ENCODE measurements at regions not wholly inside any gene's neighbourhood (a gene's known extent, or its start where the extent isn't known, plus 50 kb on each side); places are given as distances from the start of the nearest gene placed in this dataset.
"Not testable (repeated sequence)": the region's sequence is repeated elsewhere in the genome, so short reads cannot be mapped to it uniquely, and the experiment has no call there.

DNA sequence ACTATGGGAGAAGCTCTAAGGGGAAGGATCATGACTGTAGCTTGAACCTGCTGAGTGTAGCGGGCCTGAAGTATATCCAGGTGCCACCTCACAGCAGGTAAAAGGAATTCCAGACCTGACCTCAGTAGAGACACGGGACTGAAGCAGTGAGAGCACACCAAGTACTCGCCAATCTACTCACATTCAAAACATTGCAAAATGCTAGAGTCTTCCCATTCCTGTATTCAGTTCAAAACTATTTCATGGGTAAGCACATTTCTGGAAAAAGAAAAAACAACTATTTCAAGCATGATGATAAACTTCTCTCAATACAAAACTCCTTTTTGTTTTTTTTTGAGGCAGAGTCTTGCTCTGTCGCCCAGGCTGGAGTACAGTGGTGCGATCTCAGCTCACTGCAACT is 121.9 kb upstream of the AUTS2 start:
- DNase-seq (ENCODE audit: low spot score), result no peak

DNA sequence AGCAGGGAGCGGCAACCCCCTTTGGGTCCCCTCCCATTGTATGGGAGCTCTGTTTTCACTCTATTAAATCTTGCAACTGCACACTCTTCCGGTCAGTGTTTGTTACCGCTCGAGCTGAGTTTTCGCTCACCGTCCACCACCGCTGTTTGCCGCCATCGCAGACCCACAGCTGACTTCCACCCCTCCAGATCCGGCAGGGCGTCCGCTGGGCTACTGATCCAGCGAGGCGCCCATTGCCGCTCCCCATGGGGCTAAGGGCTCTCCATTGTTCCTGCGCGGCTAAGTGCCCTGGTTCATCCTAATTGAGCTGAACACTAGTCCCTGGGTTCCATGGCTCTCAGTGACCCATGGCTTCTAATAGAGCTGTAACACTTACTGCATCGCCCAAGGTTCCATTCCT is 115.6 kb upstream of the AUTS2 start:
- DNase-seq (ENCODE audit: low spot score), result no peak

DNA sequence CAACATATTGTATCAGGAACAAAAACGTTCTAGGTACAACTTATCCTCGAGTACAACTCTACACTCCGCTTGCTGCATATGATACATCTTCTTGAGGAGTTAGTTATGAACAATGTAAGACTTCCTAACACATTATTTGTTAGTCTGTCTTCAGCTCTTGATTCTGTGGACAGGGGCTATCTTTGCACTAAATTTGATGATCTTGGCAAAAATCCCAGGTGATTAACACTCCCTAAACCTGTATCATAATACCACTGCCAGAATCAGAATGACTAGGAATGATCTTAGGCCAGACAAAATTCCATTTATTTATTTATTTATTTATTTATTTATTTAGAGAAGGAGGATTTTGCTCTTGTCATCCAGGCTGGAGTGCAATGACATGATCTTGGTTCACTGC is 108.7 kb upstream of the AUTS2 start:
- DNase-seq (ENCODE audit: low spot score), result no peak

DNA sequence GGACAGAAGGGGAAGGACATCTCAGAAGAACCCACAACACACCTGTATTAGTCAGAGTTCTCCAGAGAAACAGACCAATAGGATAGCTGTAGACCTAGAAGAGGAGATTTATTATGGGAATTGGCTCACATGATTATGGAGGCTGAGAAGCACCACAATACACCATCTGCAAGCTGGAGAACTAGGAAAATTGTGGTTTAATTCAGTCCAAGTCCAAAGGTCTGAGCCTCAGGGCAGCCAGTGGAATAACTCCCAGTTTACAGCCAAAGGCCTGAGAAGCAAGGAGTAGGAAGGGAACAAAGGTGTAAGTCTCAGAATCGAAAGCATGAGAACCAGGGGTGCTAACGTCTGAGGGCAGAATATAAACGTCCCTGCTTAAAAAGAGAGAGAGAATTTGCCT is 99.6 kb upstream of the AUTS2 start:
- no peak for DNase-seq (ENCODE audit: low spot score)

DNA sequence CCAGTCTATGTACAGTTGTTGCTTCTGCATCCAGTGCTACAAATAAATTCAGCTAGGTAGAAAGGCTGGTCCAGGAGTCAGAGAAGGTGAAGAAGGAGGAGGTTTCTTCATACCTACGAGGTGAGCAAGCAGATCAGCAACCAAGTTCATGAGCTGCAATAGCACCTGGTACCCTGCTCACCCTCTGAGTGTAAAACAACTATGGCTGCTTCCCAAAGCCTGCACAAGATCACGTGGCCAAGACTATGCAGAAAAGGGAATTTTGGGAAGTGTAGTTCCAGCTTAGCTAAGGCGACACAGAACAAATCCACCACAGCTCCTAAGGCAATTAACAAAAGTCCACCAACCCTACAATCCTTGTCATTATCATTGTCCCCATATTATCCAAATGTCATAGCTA is 95.9 kb upstream of the AUTS2 start:
- DNase-seq (ENCODE audit: low spot score), result no peak

DNA sequence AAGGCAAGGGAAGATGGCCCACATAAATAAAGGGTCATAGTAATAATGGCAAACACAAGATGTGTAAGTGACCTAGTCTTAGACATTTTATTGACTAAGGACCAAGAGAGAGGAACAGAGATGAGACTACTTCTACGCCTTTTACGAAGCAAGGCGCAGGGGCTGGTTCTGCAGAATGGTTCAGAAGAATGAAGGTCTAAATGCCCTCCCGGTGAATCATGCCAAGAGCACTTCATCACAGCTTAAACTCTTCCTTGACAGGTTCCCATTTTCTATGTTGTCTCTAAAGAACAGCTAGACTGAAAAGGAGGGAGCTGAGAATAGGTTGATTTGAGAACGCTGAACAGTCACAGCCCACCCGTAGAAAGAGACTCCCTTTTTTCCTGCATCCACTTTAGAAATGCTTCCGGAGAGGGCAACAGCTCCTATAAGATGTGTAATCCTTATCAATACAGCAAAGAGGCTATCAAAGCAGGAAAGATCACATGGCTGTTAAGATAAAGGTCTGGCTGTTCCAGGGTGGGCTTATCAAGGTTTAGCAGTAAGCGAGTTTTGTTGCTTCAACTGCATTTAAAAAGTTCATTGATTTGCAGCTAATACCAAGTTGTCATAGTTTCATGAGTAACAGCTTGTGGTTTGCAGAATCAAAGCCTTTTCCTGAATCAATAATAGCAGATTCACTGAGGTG is 93.4 kb upstream of the AUTS2 start:
- DNase-seq (ENCODE audit: low spot score), result no peak

DNA sequence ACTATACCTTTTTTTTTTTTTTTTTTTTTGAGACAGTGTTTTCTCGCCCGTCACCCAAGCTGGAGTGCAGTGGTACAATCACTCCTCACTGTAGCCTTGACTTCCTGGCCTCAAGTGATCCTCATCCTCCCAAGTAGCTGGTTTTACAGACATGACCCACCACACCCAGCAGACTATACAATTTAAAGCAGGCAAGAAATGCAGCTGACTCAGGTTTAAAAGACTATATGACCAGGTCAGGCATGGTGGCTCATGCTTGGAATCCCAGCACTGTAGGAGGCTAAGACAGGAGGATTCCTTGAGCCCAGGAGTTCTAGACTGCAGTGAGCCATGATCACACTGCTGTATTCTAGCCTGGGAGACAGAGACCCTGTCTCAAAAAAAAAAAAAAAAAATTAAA is 89.5 kb upstream of the AUTS2 start:
- no peak for DNase-seq (ENCODE audit: low spot score)

DNA sequence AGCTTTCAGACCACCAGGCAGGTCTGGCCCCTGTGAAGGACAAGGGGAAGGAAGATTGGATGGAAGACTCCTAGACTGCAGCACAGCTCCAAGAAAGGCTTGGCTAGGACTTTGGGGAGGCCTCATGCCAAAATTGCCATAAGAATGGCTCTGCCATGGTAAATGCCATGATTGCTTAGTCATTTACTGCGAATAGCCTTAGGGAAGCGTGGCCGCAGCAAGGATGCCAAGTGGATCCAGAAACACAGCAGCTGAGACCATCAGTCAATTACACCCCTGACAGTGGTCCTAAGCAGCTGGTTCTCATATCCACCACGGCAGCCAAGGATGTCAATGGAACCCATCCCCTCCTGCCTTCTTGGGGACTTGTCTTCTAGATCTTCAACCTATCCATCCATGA is 88.2 kb upstream of the AUTS2 start:
- DNase-seq (ENCODE audit: low spot score), result no peak

DNA sequence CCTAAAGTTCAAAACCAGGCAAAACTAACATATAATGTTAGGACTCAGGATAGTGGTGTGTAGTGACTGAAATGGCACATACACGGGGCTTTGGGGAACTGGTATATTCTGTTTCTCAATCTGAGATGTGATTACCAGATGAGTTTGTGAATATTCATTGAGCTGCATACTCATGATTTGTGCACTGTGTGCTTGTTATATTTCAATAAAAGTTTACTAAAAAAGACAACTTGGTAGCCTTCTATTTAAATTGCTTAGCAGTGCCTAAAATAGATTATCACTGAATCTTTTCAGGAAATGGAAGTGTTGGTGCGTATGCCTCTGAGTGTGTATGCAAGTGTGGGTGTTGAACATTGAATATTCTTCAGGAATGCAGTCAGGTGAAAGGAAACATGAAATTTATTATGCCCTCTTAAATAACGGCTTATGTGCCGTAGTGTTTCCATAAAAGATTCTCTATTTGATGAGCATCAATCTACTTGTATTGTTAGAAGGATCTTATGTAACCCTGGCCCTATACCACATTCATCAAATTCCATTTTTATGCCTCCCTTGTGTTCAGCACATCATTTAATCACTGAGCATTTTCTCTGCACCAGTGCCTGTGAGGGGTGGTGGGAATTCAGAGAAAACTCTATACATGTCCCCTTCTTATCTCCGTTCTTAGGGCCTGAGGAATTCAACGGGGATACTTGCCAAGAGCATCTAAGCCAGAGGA is 82.6 kb upstream of the AUTS2 start:
- no peak for DNase-seq (ENCODE audit: low spot score)

DNA sequence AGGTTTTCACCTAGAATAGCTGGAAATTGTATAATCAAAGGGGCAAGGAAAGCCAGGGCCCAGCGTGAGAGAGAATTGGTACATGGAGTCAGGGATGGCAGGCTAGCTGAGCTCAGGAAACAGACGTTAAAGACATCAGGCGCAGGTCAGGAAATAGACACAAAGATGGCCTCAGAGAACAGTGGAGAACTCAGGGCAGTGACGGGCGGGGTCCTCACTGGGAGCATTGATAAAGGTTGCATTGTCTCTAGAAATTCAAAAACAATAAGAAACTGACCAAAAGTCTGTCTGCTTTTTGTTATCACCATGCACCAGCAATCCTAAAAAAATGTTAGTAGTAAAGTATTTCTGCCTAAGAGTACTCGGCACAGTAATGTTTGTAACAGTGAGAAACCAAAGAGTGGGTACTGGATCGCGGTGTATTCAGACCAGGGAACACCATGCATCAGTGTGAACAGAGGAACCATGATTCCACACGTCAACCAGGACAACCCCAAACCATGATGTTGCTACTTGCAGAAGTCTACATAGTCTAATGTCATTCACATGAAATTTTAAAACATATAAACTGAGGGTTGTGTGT is 81.9 kb upstream of the AUTS2 start:
- no peak for DNase-seq (ENCODE audit: low spot score)

DNA sequence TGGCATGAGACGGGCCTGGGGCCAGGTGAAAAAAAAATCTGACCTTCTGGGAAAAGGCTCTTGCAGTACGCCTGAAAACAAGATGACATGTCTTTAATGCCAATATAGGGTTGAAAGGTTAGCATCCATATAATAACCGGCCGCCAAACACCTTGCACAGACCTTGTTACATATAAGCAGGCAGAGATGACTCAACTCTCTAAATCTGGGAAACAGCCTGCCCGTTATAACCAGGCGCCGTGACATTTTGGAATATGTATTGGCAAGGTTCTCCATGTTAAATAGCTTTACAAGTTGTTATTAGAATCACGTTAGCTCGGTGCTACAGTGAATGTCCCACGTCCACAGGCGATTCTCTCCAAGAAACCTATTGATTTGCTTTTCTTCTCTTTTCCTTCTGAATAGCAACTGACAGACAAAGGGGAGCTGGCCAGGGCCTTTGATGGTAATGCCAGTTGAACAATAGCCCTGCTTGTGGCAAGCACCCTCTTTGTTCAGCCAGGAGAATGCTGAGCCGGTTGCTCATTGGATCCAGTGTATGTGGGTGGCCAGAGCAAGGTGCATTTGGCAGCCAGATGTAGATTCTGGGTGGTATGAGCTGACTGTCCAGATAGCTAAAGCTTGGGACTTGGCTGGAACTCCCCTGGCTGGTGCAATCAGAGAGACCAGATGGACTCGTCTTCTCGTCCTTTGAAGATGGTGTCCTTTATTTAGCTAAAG is 80.1 kb upstream of the AUTS2 start:
- no peak for DNase-seq (ENCODE audit: low spot score)

DNA sequence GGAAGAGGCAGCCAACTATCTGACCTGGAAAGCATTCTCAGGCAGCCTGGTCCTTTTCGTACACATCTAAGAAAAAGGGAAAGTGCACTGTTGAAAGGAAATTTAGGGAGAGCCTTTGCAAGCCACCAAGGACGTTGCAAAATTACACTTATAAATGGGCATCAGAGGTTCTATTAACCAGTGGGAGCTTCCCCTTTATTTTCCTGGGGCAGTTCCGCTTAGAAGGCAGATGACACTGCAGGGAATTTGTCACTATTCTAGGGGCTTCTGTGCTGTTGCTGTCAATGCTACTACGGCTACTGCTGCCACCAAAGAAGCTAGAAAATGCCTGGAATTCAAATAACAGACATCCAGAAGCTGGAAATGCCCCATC is 79.6 kb upstream of the AUTS2 start:
- no peak for DNase-seq (ENCODE audit: low spot score)

DNA sequence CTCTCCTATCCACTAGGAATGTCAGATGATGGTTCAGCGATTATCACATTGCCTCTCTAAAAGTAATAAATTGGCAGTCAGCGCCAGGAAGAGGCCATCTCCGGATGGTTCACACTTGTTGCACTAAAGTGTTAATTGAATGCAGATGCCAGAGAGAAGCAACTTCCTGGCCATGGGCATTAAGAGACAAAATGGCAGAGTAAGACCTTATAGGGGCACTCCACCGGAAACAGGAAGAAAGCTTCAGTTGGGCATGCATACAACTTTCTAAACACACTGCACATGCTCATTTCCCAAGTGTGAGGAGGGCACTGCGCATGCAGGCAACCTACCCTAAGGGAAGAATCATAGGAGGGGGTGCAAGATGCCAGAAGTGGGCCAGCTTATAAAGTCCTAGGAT is 71.7 kb upstream of the AUTS2 start:
- DNase-seq (ENCODE audit: low spot score), result no peak

DNA sequence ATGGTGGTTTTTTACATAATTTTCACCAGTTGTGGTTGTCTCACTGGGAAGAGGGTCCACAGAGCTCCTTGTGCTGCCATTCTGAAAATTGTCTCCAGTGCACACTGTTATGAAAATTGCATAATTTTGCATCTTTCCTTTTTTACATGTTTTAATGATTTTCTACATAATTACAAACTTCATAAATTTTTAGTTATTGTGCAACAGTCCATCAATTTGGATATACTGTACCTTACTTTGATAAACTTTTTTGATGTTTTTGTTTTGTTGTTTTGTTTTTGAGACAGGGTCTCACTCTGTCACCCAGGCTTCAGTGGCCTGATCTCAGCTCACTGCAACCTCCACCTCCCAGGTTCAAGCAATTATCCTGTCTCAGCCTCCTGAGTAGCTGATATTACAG is 70.6 kb upstream of the AUTS2 start:
- no peak for DNase-seq (ENCODE audit: low spot score)

DNA sequence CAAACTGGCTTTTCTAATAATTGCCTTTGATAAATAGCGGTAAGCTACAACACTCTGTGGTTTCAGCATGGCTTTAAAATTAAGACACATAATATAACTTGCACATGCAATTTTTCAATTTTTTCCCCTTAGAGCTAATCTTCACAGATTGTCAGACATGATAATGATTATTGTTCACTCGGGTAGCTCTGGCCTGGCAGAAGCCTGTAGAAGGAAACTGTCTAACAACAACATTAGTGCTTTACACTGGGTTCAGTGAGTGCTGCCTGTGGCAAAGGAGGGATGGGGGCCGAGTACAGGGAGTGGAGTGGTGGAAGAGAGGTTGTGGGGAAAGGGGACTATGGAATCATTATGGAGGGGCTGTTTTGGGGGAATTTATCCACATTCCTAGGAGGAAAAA is 67.2 kb upstream of the AUTS2 start:
- DNase-seq (ENCODE audit: low spot score), result no peak

DNA sequence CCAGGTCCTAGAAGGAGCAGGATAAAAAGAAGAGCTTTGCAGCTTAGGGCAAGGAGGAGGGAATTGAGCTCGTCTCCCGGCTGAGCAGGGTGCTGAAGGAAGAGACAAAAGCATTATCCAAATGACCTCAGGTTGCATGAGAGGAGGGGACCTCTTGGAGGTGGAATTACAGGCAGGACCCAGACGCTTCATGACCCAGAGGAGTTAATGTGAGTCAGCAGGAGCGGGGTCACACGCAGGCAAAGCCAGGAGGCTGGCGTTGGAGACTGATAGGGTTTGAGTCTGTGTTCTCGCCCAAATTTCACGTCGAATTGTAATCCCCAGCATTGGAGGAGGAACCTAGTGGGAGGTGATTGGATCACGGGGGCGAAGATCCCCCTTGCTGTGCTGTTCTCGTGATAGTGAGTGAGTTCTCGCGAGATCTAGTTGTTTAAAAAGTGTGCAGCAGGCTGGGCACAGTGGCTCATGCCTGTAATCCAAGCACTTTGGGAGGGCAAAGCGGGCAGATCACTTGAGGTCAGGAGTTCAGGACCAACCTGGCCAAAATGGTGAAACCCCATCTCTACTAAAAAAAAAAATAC is 63.7 kb upstream of the AUTS2 start:
- no peak for DNase-seq (ENCODE audit: low spot score)

DNA sequence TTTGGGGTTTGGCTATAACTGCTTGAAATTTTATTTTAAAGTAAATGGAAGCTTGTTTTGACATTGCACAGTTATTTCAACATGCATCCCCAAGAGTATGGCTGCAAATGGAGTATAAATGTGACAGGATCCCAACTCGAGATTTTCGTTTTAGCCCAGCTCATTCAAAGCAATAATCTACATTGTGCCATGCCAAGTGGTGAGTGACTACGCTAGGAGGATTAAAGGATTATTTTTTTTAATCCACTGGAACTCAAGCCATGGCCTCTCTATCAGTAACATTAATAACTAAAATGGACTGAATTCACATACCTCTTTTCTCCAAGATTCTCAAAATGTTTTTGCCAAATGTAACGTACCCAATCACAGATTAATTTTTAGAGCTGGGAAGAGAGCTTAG is 60.6 kb upstream of the AUTS2 start:
- no peak for DNase-seq (ENCODE audit: low spot score)

DNA sequence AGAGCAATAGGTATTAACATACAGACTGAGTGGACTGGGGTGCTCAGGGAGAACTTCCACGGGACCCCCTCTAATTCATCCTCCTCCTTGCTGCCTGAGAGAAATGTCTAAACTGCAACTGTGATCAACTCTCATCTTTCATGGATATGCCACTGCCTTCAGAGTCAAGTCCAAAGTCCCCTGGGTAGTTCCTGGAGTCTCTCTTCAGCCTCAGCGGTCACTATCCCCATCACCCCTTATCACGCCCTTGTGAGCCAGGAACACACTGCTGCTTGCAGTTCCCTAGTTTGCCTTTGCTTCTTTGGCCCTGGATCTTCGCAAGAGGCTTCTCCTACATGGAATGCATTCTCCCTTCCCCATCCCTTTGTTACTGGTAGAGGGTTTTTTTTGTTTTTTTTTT is 58.7 kb upstream of the AUTS2 start:
- DNase-seq (ENCODE audit: low spot score), result no peak

DNA sequence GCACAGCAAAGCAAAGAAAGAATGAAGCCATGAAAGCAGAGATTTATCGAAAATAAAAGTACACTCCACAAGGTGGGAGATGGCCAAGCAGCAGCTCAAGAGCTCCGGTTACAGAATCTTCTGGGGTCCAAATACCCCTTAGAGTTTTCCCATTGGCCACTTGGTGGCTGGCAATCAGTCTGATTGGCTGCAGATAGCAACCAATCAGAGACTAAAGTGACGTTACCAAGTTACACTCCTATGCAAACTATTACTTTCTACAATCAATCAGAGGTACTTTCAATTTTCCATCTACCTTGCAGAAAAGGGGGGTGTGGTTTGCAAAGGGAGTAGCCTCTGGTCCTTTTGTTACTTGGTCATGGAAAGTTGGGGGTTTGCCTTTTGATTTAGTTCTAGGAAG is 58.0 kb upstream of the AUTS2 start:
- no peak for DNase-seq (ENCODE audit: low spot score)

DNA sequence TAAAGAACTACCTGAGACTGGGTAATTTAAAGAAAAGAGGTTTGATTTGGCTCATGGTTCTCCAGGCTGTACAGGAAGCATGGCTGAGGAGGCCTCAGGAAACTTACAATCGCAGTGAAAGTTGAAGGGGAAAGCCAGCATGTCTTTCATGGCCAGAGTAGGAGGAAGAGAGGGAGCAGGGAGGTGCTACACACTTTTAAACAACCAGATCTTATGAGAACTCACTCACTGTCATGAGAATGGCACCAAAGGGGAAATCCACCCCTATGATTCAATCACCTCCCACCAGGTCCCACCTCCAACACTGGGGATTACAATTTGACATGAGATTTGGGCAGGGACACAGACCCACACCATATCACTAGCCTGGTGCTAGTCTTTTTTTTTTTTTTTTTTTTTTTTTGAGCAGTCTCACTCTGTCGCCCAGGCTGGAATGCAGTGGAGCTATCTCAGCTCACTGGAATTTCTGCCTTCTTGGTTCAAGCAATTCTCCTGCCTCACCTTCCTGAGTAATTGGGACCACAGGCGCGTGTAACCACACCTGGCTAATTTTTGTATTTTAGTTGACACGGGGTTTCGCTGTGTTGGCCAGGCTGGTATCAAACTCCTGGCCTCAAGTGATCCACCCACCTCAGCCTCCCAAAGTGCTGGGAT is 56.4 kb upstream of the AUTS2 start:
- DNase-seq (ENCODE audit: low spot score), result not testable (repeated sequence)

DNA sequence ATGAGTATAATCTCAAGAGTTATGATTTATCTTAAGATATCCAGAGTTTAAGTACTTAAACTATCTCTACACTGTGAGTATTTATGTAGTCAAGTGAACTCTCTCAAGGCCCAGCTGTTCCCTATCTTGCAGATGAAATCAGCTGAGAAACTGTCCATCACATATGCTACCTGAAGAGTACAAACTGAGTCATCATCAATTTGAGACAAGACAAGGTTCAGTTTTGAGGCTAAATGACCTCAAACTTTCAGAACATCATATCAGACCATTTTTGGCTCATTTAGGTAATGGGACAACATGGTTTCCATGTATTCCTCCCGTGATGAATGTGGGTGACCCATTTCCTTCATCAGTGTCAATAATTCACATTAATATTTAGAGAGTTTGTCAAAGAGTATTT is 53.1 kb upstream of the AUTS2 start:
- DNase-seq (ENCODE audit: low spot score), result no peak

Measured in ureter (tissue), 1 donor.